GDM1 (cell line): ENCODE measurements at regions not wholly inside any gene's neighbourhood (a gene's known extent, or its start where the extent isn't known, plus 50 kb on each side); places are given as distances from the start of the nearest gene placed in this dataset.

Experiments used
- DNase-seq: peaks from one replicate; lab custom pipeline; 2025; lab: John Stamatoyannopoulos, UW

- DNase-seq, result no peak
These were observed 55.7 kb downstream of the RTL6 start for GRCh38 chr22:44442186-44442815.

- no peak for DNase-seq
These were observed 56.4 kb downstream of the RTL6 start for GRCh38 chr22:44441401-44442185.

GRCh38 chr22:44440224-44441160 is 57.5 kb downstream of the RTL6 start:
- no peak for DNase-seq

- DNase-seq, result no peak
These were observed 58.4 kb downstream of the RTL6 start for GRCh38 chr22:44439356-44440223.

- no peak for DNase-seq
These were observed 59.4 kb downstream of the RTL6 start for GRCh38 chr22:44438481-44439131.

- no peak for DNase-seq
These were observed 60.0 kb downstream of the RTL6 start for GRCh38 chr22:44438056-44438455.

GRCh38 chr22:44437216-44438055 is 60.6 kb downstream of the RTL6 start:
- DNase-seq, result no peak

- DNase-seq, result peak; percentile 20
These were observed 61.3 kb downstream of the RTL6 start for GRCh38 chr22:44436736-44437135.

- no peak for DNase-seq
These were observed 66.8 kb downstream of the RTL6 start for GRCh38 chr22:44431256-44431655.

- DNase-seq, result no peak
These were observed 67.3 kb downstream of the RTL6 start for GRCh38 chr22:44430716-44431115.

GRCh38 chr22:44429941-44430587 is 68.0 kb downstream of the RTL6 start:
- no peak for DNase-seq

- DNase-seq, result no peak
These were observed 68.8 kb downstream of the RTL6 start for GRCh38 chr22:44428941-44429830.

GRCh38 chr22:44427611-44428470 is 70.2 kb downstream of the RTL6 start:
- no peak for DNase-seq

- no peak for DNase-seq
These were observed 71.1 kb downstream of the RTL6 start for GRCh38 chr22:44426981-44427380.

GRCh38 chr22:44425694-44426045 is 72.4 kb downstream of the RTL6 start:
- DNase-seq, result no peak

GRCh38 chr22:44424867-44425693 is 73.0 kb downstream of the RTL6 start:
- no peak for DNase-seq

GRCh38 chr22:44424359-44424682 is 73.7 kb downstream of the RTL6 start:
- no peak for DNase-seq
